Smooth muscle cell (in vitro differentiated cells): ENCODE measurements at regions not wholly inside any gene's neighbourhood (a gene's known extent, or its start where the extent isn't known, plus 50 kb on each side); places are given as distances from the start of the nearest gene placed in this dataset.
"Not testable (repeated sequence)": the region's sequence is repeated elsewhere in the genome, so short reads cannot be mapped to it uniquely, and the experiment has no call there.

Experiments used
- DNase-seq: peaks from one replicate; lab custom pipeline; 2025; ENCODE audit not compliant: unreplicated experiment; lab: John Stamatoyannopoulos, UW
- H2AFZ ChIP-seq: fragments of 200-600 bp; sonication (generic); 2 replicates; pipeline ENCODE4 v1.6.0; 2016; ENCODE audit warnings: antibody characterized with exemption, low read depth, mild to moderate bottlenecking
- H3F3A ChIP-seq: fragments of 200-600 bp; sonication (generic); 2 replicates; pipeline ENCODE4 v1.6.0; 2017; ENCODE audit warnings: antibody characterized with exemption, low read depth
- H3K27ac ChIP-seq: fragments of 200-600 bp; sonication (generic); 2 replicates; pipeline ENCODE4 v1.5.1; 2016; ENCODE audit warnings: low read depth, mild to moderate bottlenecking
- H3K27me3 ChIP-seq: fragments of 200-600 bp; sonication (generic); 2 replicates; pipeline ENCODE4 v1.6.1; 2016; ENCODE audit warnings: low read depth, mild to moderate bottlenecking
- H3K36me3 ChIP-seq: fragments of 200-600 bp; sonication (generic); 2 replicates; pipeline ENCODE4 v1.5.1; 2016; ENCODE audit warnings: low read depth
- H3K4me1 ChIP-seq: fragments of 200-600 bp; sonication (generic); 2 replicates; pipeline ENCODE4 v1.5.1; 2016; ENCODE audit warnings: low read depth
- H3K4me2 ChIP-seq: fragments of 200-600 bp; sonication (generic); 2 replicates; pipeline ENCODE4 v1.6.0; 2016; ENCODE audit warnings: mild to moderate bottlenecking
- H3K4me3 ChIP-seq: fragments of 200-600 bp; sonication (generic); 2 replicates; pipeline ENCODE4 v1.5.1; 2016; ENCODE audit warnings: mild to moderate bottlenecking
- H3K79me2 ChIP-seq: fragments of 200-600 bp; sonication (generic); 2 replicates; pipeline ENCODE4 v1.6.0; 2016; ENCODE audit warnings: low read depth, mild to moderate bottlenecking
- H3K9ac ChIP-seq: fragments of 200-600 bp; sonication (generic); 2 replicates; pipeline ENCODE4 v1.6.0; 2016; ENCODE audit warnings: low read depth
- H3K9me3 ChIP-seq: fragments of 200-600 bp; sonication (generic); replicated peaks from 2 replicates; pipeline ENCODE4 v1.5.1; 2016; ENCODE audit warnings: low read depth
- H4K20me1 ChIP-seq: fragments of 200-600 bp; sonication (generic); 2 replicates; pipeline ENCODE4 v1.6.0; 2016; ENCODE audit warnings: low read depth
- WGBS: methylation state at CpG from one replicate; pipeline ENCODE4 v1.1.7; 2016; ENCODE audit warnings: low lambda C conversion rate; 5-methylcytosine and 5-hydroxymethylcytosine counted together
- TF ChIP-seq, protein P1 (sequence below): fragments of 200-600 bp; sonication (generic); IDR thresholded peaks from 2 replicates; pipeline ENCODE4 v1.5.1; 2017; ENCODE audit warnings: borderline replicate concordance, mild to moderate bottlenecking, antibody characterized with exemption; ENCODE audit not compliant: insufficient read depth, poor library complexity, severe bottlenecking

- H3K27me3 ChIP-seq, H3K4me1 ChIP-seq, DNase-seq, H3K36me3 ChIP-seq, H3F3A ChIP-seq, H3K27ac ChIP-seq, H2AFZ ChIP-seq, H3K79me2 ChIP-seq, H4K20me1 ChIP-seq, H3K4me3 ChIP-seq, H3K9me3 ChIP-seq, H3K4me2 ChIP-seq, H3K9ac ChIP-seq: not testable (repeated sequence)
- 75% methylated on average over 7 of the region's 9 CpGs for WGBS
Observed at GRCh38 chr14:105653921-105654320, 127.5 kb downstream of the TMEM121 start.

- H3K4me1 ChIP-seq, H3K27me3 ChIP-seq, H4K20me1 ChIP-seq, H3F3A ChIP-seq, H3K9ac ChIP-seq, H3K36me3 ChIP-seq, H3K79me2 ChIP-seq, DNase-seq, H3K4me3 ChIP-seq, H3K9me3 ChIP-seq, H3K4me2 ChIP-seq, H2AFZ ChIP-seq, H3K27ac ChIP-seq: not testable (repeated sequence)
- 73% methylated on average over 2 of the region's 2 CpGs for WGBS
Observed at GRCh38 chr14:105659255-105659654, 132.9 kb downstream of the TMEM121 start.

DNA sequence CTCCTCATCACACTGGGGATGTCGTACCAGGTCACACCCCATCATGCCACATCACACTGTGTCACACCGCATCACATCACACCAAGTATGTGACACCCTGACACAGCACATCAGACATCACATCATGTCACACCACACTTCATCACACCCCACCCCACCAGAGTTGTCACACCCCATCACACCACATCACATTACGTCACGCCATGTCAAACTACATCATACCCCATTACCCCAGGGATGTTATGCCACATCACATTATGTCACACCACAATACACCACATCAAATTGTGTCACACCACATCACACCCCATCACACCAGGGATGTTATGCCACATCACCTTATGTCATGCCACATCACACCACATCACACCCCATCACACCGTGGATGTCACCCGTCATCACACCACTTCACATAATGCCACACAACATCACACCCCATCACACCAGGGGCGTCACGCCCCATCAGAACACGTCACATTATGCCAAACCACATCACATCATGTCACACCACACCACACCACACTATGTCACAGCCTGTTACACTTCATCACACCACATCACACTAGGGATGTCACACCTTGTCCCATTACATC lies 133.6 kb downstream of the TMEM121 start:
- Histone ChIP-seq H3F3A (no peaks in the 10 kb centered on the region), H3K4me1 (no peaks in the 10 kb centered on the region), H3K4me3 (no peak overlapping the region), H3K36me3 (no peaks in the 10 kb centered on the region), H3K79me2 (no peaks in the 10 kb centered on the region), H3K4me2 (no peak overlapping the region), H3K27me3 (no peaks in the 10 kb centered on the region), H3K9ac (no peak overlapping the region), H3K9me3 (no peaks in the 10 kb centered on the region), H3K27ac (no peak overlapping the region), H2AFZ (no peak overlapping the region), H4K20me1 (no peaks in the 10 kb centered on the region)
- 77% methylated on average over 9 of the region's 9 CpGs for WGBS
- no peak for DNase-seq
- TF ChIP-seq, protein P1, sequence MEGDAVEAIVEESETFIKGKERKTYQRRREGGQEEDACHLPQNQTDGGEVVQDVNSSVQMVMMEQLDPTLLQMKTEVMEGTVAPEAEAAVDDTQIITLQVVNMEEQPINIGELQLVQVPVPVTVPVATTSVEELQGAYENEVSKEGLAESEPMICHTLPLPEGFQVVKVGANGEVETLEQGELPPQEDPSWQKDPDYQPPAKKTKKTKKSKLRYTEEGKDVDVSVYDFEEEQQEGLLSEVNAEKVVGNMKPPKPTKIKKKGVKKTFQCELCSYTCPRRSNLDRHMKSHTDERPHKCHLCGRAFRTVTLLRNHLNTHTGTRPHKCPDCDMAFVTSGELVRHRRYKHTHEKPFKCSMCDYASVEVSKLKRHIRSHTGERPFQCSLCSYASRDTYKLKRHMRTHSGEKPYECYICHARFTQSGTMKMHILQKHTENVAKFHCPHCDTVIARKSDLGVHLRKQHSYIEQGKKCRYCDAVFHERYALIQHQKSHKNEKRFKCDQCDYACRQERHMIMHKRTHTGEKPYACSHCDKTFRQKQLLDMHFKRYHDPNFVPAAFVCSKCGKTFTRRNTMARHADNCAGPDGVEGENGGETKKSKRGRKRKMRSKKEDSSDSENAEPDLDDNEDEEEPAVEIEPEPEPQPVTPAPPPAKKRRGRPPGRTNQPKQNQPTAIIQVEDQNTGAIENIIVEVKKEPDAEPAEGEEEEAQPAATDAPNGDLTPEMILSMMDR, result no peak

DNA sequence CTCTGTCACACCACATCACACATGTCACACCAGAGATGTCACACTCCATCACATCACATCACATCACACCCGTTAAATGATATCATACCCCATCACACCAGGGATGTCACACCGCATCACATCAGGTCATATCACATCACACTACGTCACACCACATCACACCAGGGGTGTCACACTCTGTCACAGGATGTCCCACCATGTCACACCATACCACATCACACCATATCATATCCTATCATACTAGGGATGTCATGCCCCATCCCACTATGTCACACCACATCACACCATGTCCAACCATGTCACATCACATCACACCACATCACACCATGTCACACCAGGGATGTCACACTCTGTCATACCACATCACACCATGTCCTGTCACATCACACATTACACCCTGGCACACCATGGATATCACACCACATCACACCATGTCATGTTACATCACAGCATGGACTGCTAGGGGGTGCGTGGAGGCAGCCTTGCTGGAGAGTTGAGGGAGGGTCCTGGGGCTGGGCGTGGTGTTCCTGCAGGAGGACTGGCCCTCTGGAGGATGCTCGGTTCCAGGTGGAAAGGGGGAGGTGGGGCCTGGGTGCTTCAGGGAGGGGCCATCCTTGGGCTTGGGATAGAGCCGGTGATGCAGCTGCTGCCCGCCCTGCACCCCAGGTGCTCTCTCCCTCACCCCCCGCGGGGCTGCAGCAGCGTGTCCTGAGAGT lies 134.6 kb downstream of the TMEM121 start:
- no peaks in the 10 kb centered on the region for H3F3A ChIP-seq
- WGBS, result 80% methylated on average over 6 of the region's 11 CpGs
- no peak overlapping the region for H3K9ac ChIP-seq
- H3K27ac ChIP-seq, result no peak overlapping the region
- H3K4me3 ChIP-seq, result no peak overlapping the region
- H2AFZ ChIP-seq, result no peak overlapping the region
- DNase-seq, result no peak
- H4K20me1 ChIP-seq, result no peaks in the 10 kb centered on the region
- H3K4me1 ChIP-seq, result no peaks in the 10 kb centered on the region
- TF ChIP-seq, protein P1, result no peak
- no peaks in the 10 kb centered on the region for H3K36me3 ChIP-seq
- no peak overlapping the region for H3K4me2 ChIP-seq
- H3K79me2 ChIP-seq, result no peaks in the 10 kb centered on the region
- H3K9me3 ChIP-seq, result no peaks in the 10 kb centered on the region
- H3K27me3 ChIP-seq, result no peaks in the 10 kb centered on the region

DNA sequence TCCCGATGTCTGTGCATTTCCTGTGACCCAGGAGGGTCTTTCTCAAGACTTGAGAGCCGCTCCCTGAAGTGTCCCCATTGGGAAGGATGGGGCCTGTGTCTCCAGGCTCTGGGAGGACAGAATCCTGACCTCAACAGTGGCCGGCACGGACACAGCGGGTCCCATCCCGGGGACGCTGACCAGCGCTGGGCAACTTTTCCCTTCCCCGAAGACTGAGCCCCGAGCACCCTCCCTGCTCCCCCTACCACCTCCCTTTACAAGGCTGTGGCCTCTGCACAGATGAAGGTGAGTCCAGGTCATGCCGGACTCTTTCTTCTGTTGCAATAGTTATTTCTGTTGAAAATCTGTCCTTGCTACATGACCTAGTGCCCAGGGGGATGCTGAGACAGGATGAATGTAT lies 135.7 kb downstream of the TMEM121 start:
- WGBS, result 86% methylated on average over 10 of the region's 11 CpGs
- not testable (repeated sequence) for H2AFZ ChIP-seq, H3F3A ChIP-seq, H3K4me3 ChIP-seq, H3K4me2 ChIP-seq, H3K27me3 ChIP-seq, H3K36me3 ChIP-seq, H3K9ac ChIP-seq, H3K27ac ChIP-seq, H4K20me1 ChIP-seq, H3K4me1 ChIP-seq, H3K9me3 ChIP-seq, DNase-seq, H3K79me2 ChIP-seq

DNA sequence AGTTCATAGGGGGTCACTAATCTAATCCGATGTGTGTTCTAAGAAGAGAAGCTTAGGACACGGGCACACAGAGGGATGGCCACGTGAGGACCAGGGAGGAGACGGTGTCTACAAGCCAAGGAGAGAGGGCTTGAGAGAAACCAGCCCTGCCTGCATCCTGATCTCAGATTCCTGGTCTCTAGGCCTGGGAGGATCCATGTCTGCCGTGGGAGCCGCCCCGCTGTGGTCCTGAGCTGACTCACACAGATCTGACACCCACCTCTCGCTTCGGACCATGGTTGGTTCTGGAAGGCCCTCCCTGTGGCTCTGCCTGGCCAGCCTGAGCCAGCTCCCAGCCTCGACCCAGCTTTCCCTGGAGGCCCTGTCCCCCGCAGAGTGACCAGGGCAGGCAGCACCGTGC lies 136.2 kb downstream of the TMEM121 start:
- not testable (repeated sequence) for H3K4me1 ChIP-seq, DNase-seq, H3K9me3 ChIP-seq, H4K20me1 ChIP-seq, H3F3A ChIP-seq, H3K27me3 ChIP-seq, H3K36me3 ChIP-seq, H3K4me2 ChIP-seq, H3K79me2 ChIP-seq, H3K9ac ChIP-seq, H3K4me3 ChIP-seq, H3K27ac ChIP-seq, H2AFZ ChIP-seq
- WGBS, result 72% methylated on average over 11 of the region's 12 CpGs

GRCh38 chr14:105663323-105663722 lies 136.9 kb downstream of the TMEM121 start:
- H3K4me2 ChIP-seq, H4K20me1 ChIP-seq, H3K27me3 ChIP-seq, DNase-seq, H3F3A ChIP-seq, H2AFZ ChIP-seq, H3K4me1 ChIP-seq, H3K36me3 ChIP-seq, H3K27ac ChIP-seq, H3K79me2 ChIP-seq, H3K9ac ChIP-seq, H3K9me3 ChIP-seq, H3K4me3 ChIP-seq: not testable (repeated sequence)
- WGBS, result 73% methylated on average over 18 of the region's 23 CpGs
